Choroid plexus epithelial cell (primary cell): ENCODE measurements at regions not wholly inside any gene's neighbourhood (a gene's known extent, or its start where the extent isn't known, plus 50 kb on each side); places are given as distances from the start of the nearest gene placed in this dataset.

Experiments
- DNase-seq: peaks from one replicate; pipeline ENCODE4 v3.0.0-alpha.2; 2010; ENCODE audit warnings: low read depth
- H3K4me3 ChIP-seq: 2 replicates; pipeline ENCODE4 v1.5.1; 2011; ENCODE audit warnings: low read depth, mild to moderate bottlenecking, control low read depth, low read length, moderate library complexity
- TF ChIP-seq, protein P1 (sequence below): conservative IDR thresholded peaks from 2 replicates; pipeline ENCODE4 v1.5.1; 2011; ENCODE audit warnings: low read depth, mild to moderate bottlenecking, control low read depth, inconsistent platforms, low read length, moderate library complexity

DNA sequence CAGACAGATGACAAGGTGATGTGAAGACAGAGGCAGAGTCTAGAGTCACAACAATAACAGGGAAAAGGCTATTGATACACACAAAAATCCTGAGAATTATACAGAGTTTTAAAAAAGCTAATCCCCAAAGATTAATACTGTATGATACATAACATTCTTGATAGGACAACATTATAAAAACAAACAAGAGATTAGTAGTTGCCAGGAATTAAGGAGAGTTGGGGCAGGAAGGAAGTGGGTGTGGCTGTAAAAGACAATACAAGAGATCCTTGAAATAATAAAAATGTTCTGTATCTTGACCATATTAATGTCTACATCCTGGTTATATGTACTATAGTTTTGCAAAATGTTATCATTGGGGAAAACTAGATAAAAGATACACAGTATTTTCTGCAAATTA is 309.5 kb upstream of the PMFBP1 start:
- H3K4me3 ChIP-seq, result no peak overlapping the region
- no peak for DNase-seq
- TF ChIP-seq, protein P1, sequence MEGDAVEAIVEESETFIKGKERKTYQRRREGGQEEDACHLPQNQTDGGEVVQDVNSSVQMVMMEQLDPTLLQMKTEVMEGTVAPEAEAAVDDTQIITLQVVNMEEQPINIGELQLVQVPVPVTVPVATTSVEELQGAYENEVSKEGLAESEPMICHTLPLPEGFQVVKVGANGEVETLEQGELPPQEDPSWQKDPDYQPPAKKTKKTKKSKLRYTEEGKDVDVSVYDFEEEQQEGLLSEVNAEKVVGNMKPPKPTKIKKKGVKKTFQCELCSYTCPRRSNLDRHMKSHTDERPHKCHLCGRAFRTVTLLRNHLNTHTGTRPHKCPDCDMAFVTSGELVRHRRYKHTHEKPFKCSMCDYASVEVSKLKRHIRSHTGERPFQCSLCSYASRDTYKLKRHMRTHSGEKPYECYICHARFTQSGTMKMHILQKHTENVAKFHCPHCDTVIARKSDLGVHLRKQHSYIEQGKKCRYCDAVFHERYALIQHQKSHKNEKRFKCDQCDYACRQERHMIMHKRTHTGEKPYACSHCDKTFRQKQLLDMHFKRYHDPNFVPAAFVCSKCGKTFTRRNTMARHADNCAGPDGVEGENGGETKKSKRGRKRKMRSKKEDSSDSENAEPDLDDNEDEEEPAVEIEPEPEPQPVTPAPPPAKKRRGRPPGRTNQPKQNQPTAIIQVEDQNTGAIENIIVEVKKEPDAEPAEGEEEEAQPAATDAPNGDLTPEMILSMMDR, result no peak

DNA sequence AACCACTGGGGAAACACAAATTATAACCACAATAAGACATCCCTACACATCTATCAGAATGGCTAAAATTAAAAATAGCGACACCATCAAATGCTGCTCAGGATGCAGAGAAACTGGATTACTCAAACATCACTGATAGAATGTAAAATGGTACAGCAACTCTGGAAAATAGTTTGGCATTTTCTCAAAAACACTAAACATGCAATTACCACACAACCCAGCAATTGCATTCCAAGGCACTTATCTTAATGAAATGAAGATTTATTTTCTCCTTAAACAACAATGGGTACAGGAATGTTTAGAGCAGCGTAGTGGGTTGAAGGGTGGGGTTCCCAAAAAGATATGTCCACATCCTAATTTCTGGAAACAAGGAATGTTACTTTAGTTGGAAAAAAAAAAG is 309.0 kb upstream of the PMFBP1 start:
- TF ChIP-seq, protein P1, result no peak
- no peak overlapping the region for H3K4me3 ChIP-seq
- DNase-seq, result peak; percentile 50

- TF ChIP-seq, protein P1, result no peak
- H3K4me3 ChIP-seq, result no peak overlapping the region
Observed at GRCh38 chr16:72475688-72476087, 303.7 kb upstream of the PMFBP1 start.

GRCh38 chr16:72474501-72475123 is 302.7 kb upstream of the PMFBP1 start:
- no peak overlapping the region for H3K4me3 ChIP-seq
- TF ChIP-seq, protein P1, result no peak
- peak; percentile 94 for DNase-seq

More at GRCh38 chr16:72475688-72476087, 303.7 kb upstream of the PMFBP1 start:
- DNase-seq, result no peak

DNA sequence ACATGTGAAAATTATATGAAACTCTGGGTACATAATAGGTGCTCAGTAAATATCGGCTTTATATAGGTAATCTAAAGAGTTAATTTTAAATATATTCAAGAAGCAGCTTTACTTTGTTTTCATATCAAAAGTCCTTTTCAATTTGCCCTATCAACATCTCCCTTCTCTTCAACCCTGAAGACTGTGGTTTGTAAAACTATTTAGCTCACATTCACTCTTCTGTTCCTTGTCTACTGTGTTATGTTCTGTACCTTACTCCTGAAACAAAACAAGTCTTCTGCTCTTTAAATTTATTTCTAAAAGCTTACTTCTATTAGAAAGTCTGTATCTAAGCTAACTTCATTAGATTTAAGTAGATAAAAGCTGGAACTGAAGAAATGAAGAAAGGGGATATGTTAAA is 301.7 kb upstream of the PMFBP1 start:
- peak; percentile 58 for DNase-seq
- TF ChIP-seq, protein P1, result no peak
- no peak overlapping the region for H3K4me3 ChIP-seq

DNA sequence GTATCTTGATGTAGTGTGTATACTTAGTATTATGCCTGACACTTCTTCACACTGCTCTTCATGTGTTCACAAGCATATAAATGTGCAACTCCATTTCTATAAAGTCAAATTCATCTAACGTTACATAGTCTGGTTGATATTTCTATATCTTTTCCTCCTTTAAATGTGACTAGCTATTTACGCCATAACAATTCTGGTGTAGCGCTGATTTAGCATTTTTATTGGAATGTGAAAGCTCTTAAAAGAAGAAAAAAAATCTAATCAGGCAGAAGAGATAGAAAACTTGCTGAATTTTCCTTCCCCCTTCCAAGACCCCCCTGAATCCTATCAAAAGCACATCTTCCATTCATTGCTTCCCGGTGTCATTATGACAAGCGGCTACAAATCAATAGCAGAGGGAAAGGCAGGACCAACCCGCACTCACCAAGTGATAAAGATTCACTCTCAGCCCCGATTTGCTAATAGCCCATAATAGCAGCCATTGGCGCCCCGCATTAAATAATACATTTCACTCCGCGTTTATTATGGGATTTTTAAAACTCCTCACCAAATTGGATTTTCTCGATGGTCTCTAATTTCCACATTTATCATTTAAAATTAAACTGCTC is 299.5 kb upstream of the PMFBP1 start:
- no peak for DNase-seq
- no peak overlapping the region for H3K4me3 ChIP-seq
- TF ChIP-seq, protein P1, result no peak

DNA sequence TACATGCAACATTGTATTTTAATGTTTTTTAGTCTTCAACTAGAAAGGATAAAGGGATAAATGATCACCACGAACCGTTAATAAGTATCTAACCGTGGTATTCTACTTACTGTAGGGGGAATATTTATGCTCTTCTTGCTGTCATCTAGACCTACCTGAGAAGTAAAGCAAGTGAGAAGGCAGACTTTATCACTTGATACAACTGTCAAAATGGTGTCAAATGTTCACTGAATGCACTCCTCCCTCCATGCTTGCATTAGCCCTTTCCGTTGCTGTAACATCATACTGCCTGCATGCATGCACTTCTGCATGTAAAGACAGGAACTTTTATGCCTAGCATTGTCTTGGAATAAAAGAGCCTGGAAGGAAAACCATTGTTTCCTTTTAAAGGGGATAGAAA is 298.6 kb upstream of the PMFBP1 start:
- no peak overlapping the region for H3K4me3 ChIP-seq
- TF ChIP-seq, protein P1, result no peak
- DNase-seq, result no peak
